CD4-positive, CD25-positive, alpha-beta regulatory T cell (primary cell): ENCODE measurements at regions not wholly inside any gene's neighbourhood (a gene's known extent, or its start where the extent isn't known, plus 50 kb on each side); places are given as distances from the start of the nearest gene placed in this dataset.

Experiments
- ATAC-seq, 2 donors: fragments of 150-1000 bp; cut with Tn5 transposase; one replicate each; pipeline ENCODE4 v1.10.0; 2021; ENCODE audit warnings: low read depth in 2 of 2, moderate number of reproducible peaks in 2 of 2, moderate library complexity in 1 of 2
- DNase-seq, 3 donors: peaks; one replicate each; pipeline versions ENCODE4 v3.0.0 to v3.0.0-alpha.2; 2012 to 2022; ENCODE audit warnings: mixed read lengths in 1 of 3
- H3K27ac ChIP-seq: one replicate; pipeline ENCODE4 v1.7.0; 2013; ENCODE audit warnings: mild to moderate bottlenecking, low read length; ENCODE audit not compliant: insufficient read depth, poor library complexity, severe bottlenecking
- H3K27me3 ChIP-seq: one replicate; pipeline ENCODE4 v1.7.0; 2013; ENCODE audit warnings: low read length; ENCODE audit not compliant: control insufficient read depth, insufficient read depth
- H3K36me3 ChIP-seq: one replicate; pipeline ENCODE4 v1.7.0; 2013; ENCODE audit warnings: mild to moderate bottlenecking, low read length, moderate library complexity; ENCODE audit not compliant: control insufficient read depth, insufficient read depth
- H3K4me1 ChIP-seq: 2 replicates; pipeline ENCODE4 v1.7.0; 2013; ENCODE audit warnings: mild to moderate bottlenecking, low read length; ENCODE audit not compliant: insufficient read depth, control insufficient read depth, poor library complexity, severe bottlenecking
- H3K4me3 ChIP-seq: one replicate; pipeline ENCODE4 v1.7.0; 2013; ENCODE audit warnings: low read depth, mild to moderate bottlenecking, low read length, moderate library complexity
- H3K9me3 ChIP-seq, 2 experiments: 1 replicate in 1 of 2; 2 replicates in 1 of 2; pipeline ENCODE4 v1.7.0; 2013; ENCODE audit warnings: low read length in 2 of 2, mild to moderate bottlenecking in 1 of 2, moderate library complexity in 1 of 2; ENCODE audit not compliant: control insufficient read depth in 2 of 2
- H3K27ac Mint-ChIP-seq, 3 donors: one replicate each; pipeline ENCODE4 v1.8.0; 2020 to 2022; ENCODE audit warnings: mild to moderate bottlenecking in 3 of 3, mixed read lengths in 3 of 3, moderate library complexity in 2 of 3
- H3K27me3 Mint-ChIP-seq: one replicate; pipeline ENCODE4 v1.8.0; 2022; ENCODE audit warnings: mild to moderate bottlenecking, mixed read lengths
- H3K36me3 Mint-ChIP-seq: one replicate; pipeline ENCODE4 v1.8.0; 2020; ENCODE audit warnings: mixed read lengths
- H3K4me1 Mint-ChIP-seq, 4 donors: one replicate each; pipeline ENCODE4 v1.8.0; 2020 to 2022; ENCODE audit warnings: mixed read lengths in 4 of 4, mild to moderate bottlenecking in 1 of 4
- H3K4me3 Mint-ChIP-seq, 4 donors: one replicate each; pipeline ENCODE4 v1.8.0; 2020 to 2022; ENCODE audit warnings: mild to moderate bottlenecking in 4 of 4, mixed read lengths in 4 of 4, moderate library complexity in 3 of 4
- H3K9me3 Mint-ChIP-seq, 7 donors: one replicate each; pipeline ENCODE4 v1.8.0; 2020 to 2022; ENCODE audit warnings: mixed read lengths in 7 of 7, mild to moderate bottlenecking in 3 of 7, moderate library complexity in 2 of 7

- no peak overlapping the region for H3K4me3 ChIP-seq
- DNase-seq (no peak), ATAC-seq (no peak)
- no peaks in the 10 kb centered on the region for H3K9me3 ChIP-seq
- Mint-ChIP-seq H3K36me3 (no peaks in the 10 kb centered on the region), H3K4me3 (no peak overlapping the region), H3K9me3 (peaks cover 0 to 14% (median 2%) of the 10 kb centered on the region in 7 donors), H3K27me3 (no peaks in the 10 kb centered on the region), H3K27ac (no peak overlapping the region), H3K4me1 (no peaks in the 10 kb centered on the region)
- no peaks in the 10 kb centered on the region for H3K4me1 ChIP-seq
- H3K36me3 ChIP-seq: no peaks in the 10 kb centered on the region
- H3K27me3 ChIP-seq: no peaks in the 10 kb centered on the region
- no peak overlapping the region for H3K27ac ChIP-seq
Observed at GRCh38 chr4:189780391-189780790, 160.3 kb upstream of the FRG1 start.

- Mint-ChIP-seq H3K27ac (no peak overlapping the region), H3K9me3 (peaks cover 0 to 11% (median 0%) of the 10 kb centered on the region in 7 donors), H3K36me3 (no peaks in the 10 kb centered on the region), H3K4me1 (no peaks in the 10 kb centered on the region), H3K27me3 (no peaks in the 10 kb centered on the region), H3K4me3 (no peak overlapping the region)
- H3K27me3 ChIP-seq: no peaks in the 10 kb centered on the region
- H3K36me3 ChIP-seq: no peaks in the 10 kb centered on the region
- DNase-seq (no peak), ATAC-seq (no peak)
- no peaks in the 10 kb centered on the region for H3K9me3 ChIP-seq
- H3K27ac ChIP-seq: no peak overlapping the region
- H3K4me3 ChIP-seq: no peak overlapping the region
- no peaks in the 10 kb centered on the region for H3K4me1 ChIP-seq
Observed at GRCh38 chr4:189784651-189785050, 156.0 kb upstream of the FRG1 start.

GRCh38 chr4:189785257-189785656 is 155.4 kb upstream of the FRG1 start:
- H3K9me3 Mint-ChIP-seq: peaks cover 0 to 11% (median 0%) of the 10 kb centered on the region in 7 donors
- no peak overlapping the region for H3K4me3 Mint-ChIP-seq
- Histone ChIP-seq H3K9me3 (no peaks in the 10 kb centered on the region), H3K4me3 (no peak overlapping the region), H3K27ac (no peak overlapping the region), H3K27me3 (no peaks in the 10 kb centered on the region), H3K4me1 (no peaks in the 10 kb centered on the region), H3K36me3 (no peaks in the 10 kb centered on the region)
- DNase-seq (no peak), ATAC-seq (no peak)
- no peaks in the 10 kb centered on the region for H3K4me1 Mint-ChIP-seq
- H3K27ac Mint-ChIP-seq: no peak overlapping the region
- H3K36me3 Mint-ChIP-seq: no peaks in the 10 kb centered on the region
- no peaks in the 10 kb centered on the region for H3K27me3 Mint-ChIP-seq

GRCh38 chr4:189786447-189786846 is 154.2 kb upstream of the FRG1 start:
- Histone ChIP-seq H3K36me3 (no peaks in the 10 kb centered on the region), H3K4me3 (no peak overlapping the region), H3K27ac (no peak overlapping the region), H3K4me1 (no peaks in the 10 kb centered on the region), H3K9me3 (no peaks in the 10 kb centered on the region), H3K27me3 (no peaks in the 10 kb centered on the region)
- H3K4me3 Mint-ChIP-seq: no peak overlapping the region
- no peak for DNase-seq
- peak overlapping the region in 1 of 3 donors; percentile 23 for H3K27ac Mint-ChIP-seq
- no peaks in the 10 kb centered on the region for H3K4me1 Mint-ChIP-seq
- H3K27me3 Mint-ChIP-seq: no peaks in the 10 kb centered on the region
- no peaks in the 10 kb centered on the region for H3K36me3 Mint-ChIP-seq
- no peak for ATAC-seq
- peaks cover 0 to 9% (median 0%) of the 10 kb centered on the region in 7 donors for H3K9me3 Mint-ChIP-seq

- no peak overlapping the region for H3K27ac ChIP-seq
- no peaks in the 10 kb centered on the region for H3K9me3 ChIP-seq
- H3K4me3 ChIP-seq: no peak overlapping the region
- H3K27me3 ChIP-seq: no peaks in the 10 kb centered on the region
- Mint-ChIP-seq H3K4me3 (no peak overlapping the region), H3K9me3 (peaks cover 0 to 3% (median 0%) of the 10 kb centered on the region in 7 donors), H3K27me3 (no peaks in the 10 kb centered on the region), H3K4me1 (no peaks in the 10 kb centered on the region), H3K36me3 (no peaks in the 10 kb centered on the region), H3K27ac (no peak overlapping the region)
- ATAC-seq (no peak), DNase-seq (no peak)
- H3K36me3 ChIP-seq: no peaks in the 10 kb centered on the region
- no peaks in the 10 kb centered on the region for H3K4me1 ChIP-seq
Observed at GRCh38 chr4:189787216-189788031, 153.2 kb upstream of the FRG1 start.

- Mint-ChIP-seq H3K9me3 (peaks cover 0 to 3% (median 0%) of the 10 kb centered on the region in 7 donors), H3K4me3 (no peak overlapping the region), H3K27ac (peak overlapping the region in 1 of 3 donors; percentile 7), H3K4me1 (peaks cover 0 to 6% (median 3%) of the 10 kb centered on the region in 4 donors), H3K36me3 (no peaks in the 10 kb centered on the region), H3K27me3 (no peaks in the 10 kb centered on the region)
- Histone ChIP-seq H3K9me3 (no peaks in the 10 kb centered on the region), H3K4me3 (peak overlapping the region; percentile 7), H3K4me1 (no peaks in the 10 kb centered on the region), H3K36me3 (no peaks in the 10 kb centered on the region), H3K27me3 (no peaks in the 10 kb centered on the region), H3K27ac (no peak overlapping the region)
- DNase-seq (peak in 2 of 3 donors; percentile 13 to 48), ATAC-seq (peak in 1 of 2 donors; percentile 50)
Observed at GRCh38 chr4:189792924-189793618, 147.6 kb upstream of the FRG1 start.

- H3K36me3 Mint-ChIP-seq: no peaks in the 10 kb centered on the region
- no peak overlapping the region for H3K27ac Mint-ChIP-seq
- no peaks in the 10 kb centered on the region for H3K27me3 Mint-ChIP-seq
- ATAC-seq: no peak
- peaks cover 0 to 8% (median 3%) of the 10 kb centered on the region in 7 donors for H3K9me3 Mint-ChIP-seq
- Histone ChIP-seq H3K27ac (no peak overlapping the region), H3K27me3 (no peaks in the 10 kb centered on the region), H3K4me1 (no peaks in the 10 kb centered on the region), H3K4me3 (no peak overlapping the region), H3K36me3 (no peaks in the 10 kb centered on the region), H3K9me3 (no peaks in the 10 kb centered on the region)
- no peak for DNase-seq
- H3K4me1 Mint-ChIP-seq: no peaks in the 10 kb centered on the region
- H3K4me3 Mint-ChIP-seq: no peak overlapping the region
Observed at GRCh38 chr4:189800545-189801088, 140.1 kb upstream of the FRG1 start.
